Activated CD8-positive, alpha-beta memory T cell treated with anti-CD3 and anti-CD28 coated beads for 4 hours (primary cell): ENCODE measurements at regions not wholly inside any gene's neighbourhood (a gene's known extent, or its start where the extent isn't known, plus 50 kb on each side); places are given as distances from the start of the nearest gene placed in this dataset.

Experiments used
- DNase-seq, 2 donors: peaks; one replicate each; pipeline ENCODE4 v3.0.0-alpha.2; 2020; ENCODE audit warnings: low read depth in 2 of 2

- no peak for DNase-seq
These were observed 54.0 kb upstream of the TPM4 start for GRCh38 chr19:16022251-16022650.

GRCh38 chr19:16022681-16023080 lies 53.6 kb upstream of the TPM4 start:
- no peak for DNase-seq

DNA sequence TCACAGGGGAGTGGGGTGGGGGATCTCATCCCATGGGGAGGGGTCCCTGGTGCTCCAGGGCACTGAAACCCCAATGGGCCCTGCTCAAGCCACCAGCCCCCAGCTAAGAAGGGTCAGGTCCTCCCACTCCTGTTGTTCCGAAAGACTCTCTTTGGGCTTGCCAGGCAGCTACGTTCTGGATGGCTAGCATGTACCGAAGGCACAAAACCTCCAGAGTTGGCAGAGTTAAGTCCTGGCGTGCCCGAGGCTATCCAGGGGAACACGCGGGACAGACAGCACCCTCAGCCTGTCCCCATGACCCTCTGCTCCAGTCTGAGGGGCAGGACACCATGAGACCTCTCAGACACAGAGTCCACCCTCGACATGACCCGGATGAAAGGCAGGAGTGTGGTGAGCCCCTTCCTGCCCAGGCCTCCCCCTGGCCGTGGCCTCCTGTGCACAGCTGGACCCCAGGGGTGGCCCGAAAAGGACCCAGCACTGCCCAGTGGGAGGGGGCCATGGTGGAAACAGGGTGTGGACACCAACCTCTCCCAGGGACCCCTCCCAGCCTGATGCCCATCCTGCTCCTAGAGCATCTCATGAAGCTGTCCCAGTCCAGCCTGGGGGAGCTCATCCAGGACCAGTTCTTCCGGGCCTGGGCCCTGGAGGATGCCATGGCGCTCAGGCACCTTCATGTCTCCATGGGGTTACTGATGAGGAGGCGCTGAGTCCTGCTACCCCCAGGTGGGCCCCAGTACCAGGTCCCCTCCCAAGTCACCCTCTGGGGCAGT lies 53.0 kb upstream of the TPM4 start:
- DNase-seq = no peak

DNA sequence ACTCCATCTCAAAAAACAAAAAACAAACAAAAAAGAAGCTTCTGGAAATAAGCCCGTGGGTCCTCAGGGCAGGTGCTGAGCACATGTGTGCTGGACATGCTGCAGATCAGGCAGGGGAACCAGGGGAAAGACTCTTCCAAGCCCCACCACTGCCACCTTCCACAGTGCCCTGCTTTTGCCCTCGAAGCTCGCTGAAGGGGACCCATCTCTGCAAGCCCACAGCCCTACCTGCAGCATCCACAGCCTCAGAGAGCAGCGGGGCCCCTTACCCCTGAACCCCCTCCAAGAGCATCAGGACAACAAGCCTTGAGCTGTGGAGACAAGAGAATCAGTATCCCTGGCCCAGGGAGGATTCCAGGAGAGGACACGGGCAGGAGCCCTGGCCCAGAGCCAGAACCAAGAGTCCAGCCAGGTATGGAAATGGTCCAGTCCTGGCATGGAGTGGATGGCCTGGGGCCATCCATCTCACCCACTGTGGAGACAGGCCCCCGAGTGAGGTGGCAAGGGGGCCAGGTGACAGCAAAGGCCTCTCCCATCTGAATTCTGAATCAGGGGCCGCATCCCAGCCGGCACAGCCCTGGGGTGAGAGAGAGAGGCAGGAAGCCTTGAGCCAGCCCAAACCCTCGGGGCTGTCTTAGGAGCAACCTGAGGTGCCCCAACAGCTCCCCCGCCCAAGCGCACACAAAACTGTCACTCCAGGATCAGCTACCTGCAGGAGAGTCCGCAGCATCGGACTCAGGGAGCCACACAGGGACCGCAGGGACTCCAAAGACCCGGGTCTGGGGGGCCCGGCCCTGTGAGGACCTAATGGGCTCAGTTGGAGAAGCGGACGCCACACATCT lies 51.8 kb upstream of the TPM4 start:
- no peak for DNase-seq

- no peak for DNase-seq
These were observed 50.9 kb upstream of the TPM4 start for GRCh38 chr19:16025108-16026101.

GRCh38 chr19:16026131-16026530 lies 50.2 kb upstream of the TPM4 start:
- no peak for DNase-seq
